HG03439 (cell line): ENCODE measurements at regions not wholly inside any gene's neighbourhood (a gene's known extent, or its start where the extent isn't known, plus 50 kb on each side); places are given as distances from the start of the nearest gene placed in this dataset.

ENCODE experiments used
- ATAC-seq: cut with Tn5 transposase; IDR thresholded peaks from one replicate; pipeline ENCODE4 v1.9.1; 2021; ENCODE audit warnings: mild to moderate bottlenecking, moderate library complexity; ENCODE audit not compliant: unreplicated experiment

- no peak for ATAC-seq
Observed at GRCh38 chr18:43875511-43875910, 598.2 kb upstream of the SYT4 start.

- ATAC-seq, result no peak
Observed at GRCh38 chr18:43876286-43876685, 599.0 kb upstream of the SYT4 start.

- ATAC-seq, result no peak
Observed at GRCh38 chr18:43876748-43877147, 599.5 kb upstream of the SYT4 start.

GRCh38 chr18:43877616-43878321, 600.5 kb upstream of the SYT4 start:
- ATAC-seq, result no peak

GRCh38 chr18:43879415-43879814, 602.1 kb upstream of the SYT4 start:
- no peak for ATAC-seq

GRCh38 chr18:43882358-43883055, 605.2 kb upstream of the SYT4 start:
- no peak for ATAC-seq

GRCh38 chr18:43883886-43884285, 606.6 kb upstream of the SYT4 start:
- no peak for ATAC-seq

- no peak for ATAC-seq
Observed at GRCh38 chr18:43886341-43886740, 609.1 kb upstream of the SYT4 start.

GRCh38 chr18:43887491-43887890, 610.2 kb upstream of the SYT4 start:
- ATAC-seq, result no peak

- ATAC-seq, result no peak
Observed at GRCh38 chr18:43888598-43888997, 611.3 kb upstream of the SYT4 start.

- no peak for ATAC-seq
Observed at GRCh38 chr18:43893001-43893637, 615.8 kb upstream of the SYT4 start.

- ATAC-seq, result no peak
Observed at GRCh38 chr18:43904209-43904837, 627.0 kb upstream of the SYT4 start.

- ATAC-seq, result no peak
Observed at GRCh38 chr18:43914018-43914417, 636.7 kb upstream of the SYT4 start.

GRCh38 chr18:43916984-43917383, 639.7 kb upstream of the SYT4 start:
- ATAC-seq, result no peak

- ATAC-seq, result no peak
Observed at GRCh38 chr18:43917520-43917919, 640.2 kb upstream of the SYT4 start.

GRCh38 chr18:43919551-43919950, 642.3 kb upstream of the SYT4 start:
- no peak for ATAC-seq

- ATAC-seq, result no peak
Observed at GRCh38 chr18:43931439-43931838, 654.1 kb upstream of the SYT4 start.

GRCh38 chr18:43932140-43932539, 654.9 kb upstream of the SYT4 start:
- ATAC-seq, result no peak

GRCh38 chr18:43933177-43933576, 655.9 kb upstream of the SYT4 start:
- no peak for ATAC-seq

- no peak for ATAC-seq
Observed at GRCh38 chr18:43934322-43934721, 657.0 kb upstream of the SYT4 start.

GRCh38 chr18:43934781-43935471, 657.6 kb upstream of the SYT4 start:
- ATAC-seq, result no peak
